Heart right ventricle (tissue), 16 donors: ENCODE measurements at regions not wholly inside any gene's neighbourhood (a gene's known extent, or its start where the extent isn't known, plus 50 kb on each side); places are given as distances from the start of the nearest gene placed in this dataset.

Experiments
- ATAC-seq, 8 donors: fragments of 200-7000 bp; cut with Tn5 transposase; one replicate each; pipeline ENCODE4 v1.9.1; 2020; ENCODE audit warnings: mild to moderate bottlenecking in 8 of 8, moderate library complexity in 8 of 8, moderate number of reproducible peaks in 1 of 8
- DNase-seq, 2 donors: peaks; one replicate each; pipeline ENCODE4 v3.0.0-alpha.2; 2020
- H3K27ac ChIP-seq, 10 donors: fragments of 200-600 bp; sonication (generic) in 2 of 10; one replicate each; pipeline versions ENCODE4 v1.5.0 to v1.8.0; 2020 to 2022; ENCODE audit warnings: mild to moderate bottlenecking in 3 of 10
- H3K27me3 ChIP-seq, 7 donors: fragments of 200-600 bp; one replicate each; pipeline ENCODE4 v1.8.0; 2021 to 2022; ENCODE audit warnings: mild to moderate bottlenecking in 2 of 7
- H3K36me3 ChIP-seq, 9 donors: fragments of 200-600 bp; sonication (generic) in 1 of 9; one replicate each; pipeline versions ENCODE4 v1.5.0 to v1.8.0; 2020 to 2022; ENCODE audit warnings: mild to moderate bottlenecking in 2 of 9
- H3K4me1 ChIP-seq, 9 donors: fragments of 200-600 bp; sonication (generic) in 1 of 9; one replicate each; pipeline versions ENCODE4 v1.5.0 to v1.8.0; 2020 to 2022; ENCODE audit warnings: mild to moderate bottlenecking in 4 of 9
- H3K4me3 ChIP-seq, 10 donors: fragments of 200-600 bp; sonication (generic) in 2 of 10; one replicate each; pipeline versions ENCODE4 v1.5.0 to v1.8.0; 2020 to 2022; ENCODE audit warnings: mild to moderate bottlenecking in 7 of 10, moderate library complexity in 2 of 10
- H3K9me3 ChIP-seq, 11 donors: fragments of 200-600 bp in 10 of 11; sonication (generic) in 2 of 11; one replicate each; pipeline versions ENCODE4 v1.5.0 to v1.8.0; 2013 to 2022; ENCODE audit warnings: mild to moderate bottlenecking in 2 of 11, control low read depth in 1 of 11, moderate library complexity in 1 of 11
- CTCF ChIP-seq, 9 donors: fragments of 200-600 bp; sonication (generic) in 2 of 9; IDR thresholded peaks; one replicate each; pipeline versions ENCODE4 v1.5.0 to v1.8.0; 2021 to 2022; ENCODE audit warnings: antibody characterized with exemption in 9 of 9, mild to moderate bottlenecking in 5 of 9, moderate library complexity in 1 of 9
- WGBS, 2 donors: extraction: QIAGEN DNeasy Blood & Tissue Kit; methylation state at CpG; one replicate each; pipeline ENCODE4 v1.1.7; 2013; ENCODE audit warnings: inconsistent platforms in 1 of 2; 5-methylcytosine and 5-hydroxymethylcytosine counted together
- intact Hi-C, 10 donors: fragments of 100-400 bp; cut with DNase I; formaldehyde crosslinking; loops; one replicate each; pipeline versions ENCODE4 v1.11.1 to v1.14.2; 2022
- donor health status: Arrhythmogenic right ventricular cardiomyopathy.
- donor health status: ischemic (EF 13 %, LVEDD 7.1; RV severe dilation, severe dysfunction).
- donor health status: healthy with polysubstance abuse.
- donor health status: DM: no; HTN: yes; CAD: no.
- donor health status: DM: no; HTN: no; CAD: no.
- donor health status: ischemic (EF 25% LVEDD 6.9; RV normal size, moderate dysfunction).
- donor health status: ischemic (EF 25% LVEDD 5.7; RV mildly dilated, moderate dysfunction).
- donor health status: healthy.
- donor health status: DM: yes; HTN: yes; CAD: no.
- donor health status: Ischemic cardiomyopathy.
- donor health status: ischemic (EF 35%, LVEDD 5.7; RV mildly dilated, moderate dysfunction).
- donor health status: nonischemic (EF 11% LVEDD 7.7; RV severe dilation, severe dysfunction).
- donor health status: DM: yes; HTN: yes; CAD: no.
- donor health status: PGD.
- donor health status: ischemic (EF 29% LVEDD 5.4; RV normal size, mild dysfunction).
- donor health status: nonischemic (EF 23%, LVEDD 6.1; RV moderate dilation, normal function).

- Histone ChIP-seq H3K27ac (peak overlapping the region in 1 of 10 donors; percentile 3), H3K9me3 (no peaks in the 10 kb centered on the region), H3K4me3 (no peak overlapping the region), H3K27me3 (no peaks in the 10 kb centered on the region), H3K36me3 (no peaks in the 10 kb centered on the region), H3K4me1 (peaks cover 0 to 56% (median 12%) of the 10 kb centered on the region in 9 donors)
- intact Hi-C loops = loop anchor here in 1 of 10 donors (10.0 kb wide), 1 partner anchor 84 kb away; no protein-coding TSS in a partner anchor
- WGBS, 2 donors = 96 to 97% methylated on average over 5 of the region's 5 CpGs
- TF ChIP-seq CTCF (IDR thresholded peaks at IDR 0.05) = no peak
- DNase-seq = no peak
- ATAC-seq = peak in 1 of 8 donors; percentile 12
These were observed 111.1 kb downstream of the CDC42EP3 start for GRCh38 chr2:37560241-37560848.

- no peak for TF ChIP-seq CTCF (IDR thresholded peaks at IDR 0.05)
- H3K36me3 ChIP-seq = no peaks in the 10 kb centered on the region
- DNase-seq (no peak), ATAC-seq (no peak)
- intact Hi-C loops = loop anchor here in 1 of 10 donors (10.0 kb wide), 1 partner anchor 84 kb away; no protein-coding TSS in a partner anchor
- no peak overlapping the region for H3K4me3 ChIP-seq
- peaks cover 0 to 52% (median 12%) of the 10 kb centered on the region in 9 donors for H3K4me1 ChIP-seq
- no peaks in the 10 kb centered on the region for H3K27me3 ChIP-seq
- H3K9me3 ChIP-seq = no peaks in the 10 kb centered on the region
- peak overlapping the region in 1 of 10 donors; percentile 48 for H3K27ac ChIP-seq
- WGBS, 2 donors = 85 to 88% methylated on average over 4 of the region's 4 CpGs
These were observed 110.4 kb downstream of the CDC42EP3 start for GRCh38 chr2:37560863-37561614.

GRCh38 chr2:37561615-37562569 lies 109.5 kb downstream of the CDC42EP3 start:
- WGBS, 2 donors = 46 to 62% methylated on average over 5 of the region's 5 CpGs
- intact Hi-C loops = loop anchor here in 1 of 10 donors (10.0 kb wide), 1 partner anchor 83 kb away; no protein-coding TSS in a partner anchor
- H3K4me1 ChIP-seq = peaks cover 0 to 60% (median 14%) of the 10 kb centered on the region in 9 donors

More at GRCh38 chr2:37561615-37562569, 109.5 kb downstream of the CDC42EP3 start:
- Histone ChIP-seq H3K27me3 (no peaks in the 10 kb centered on the region), H3K36me3 (no peaks in the 10 kb centered on the region), H3K4me3 (no peak overlapping the region), H3K27ac (peak overlapping the region in 1 of 10 donors; percentile 48), H3K9me3 (no peaks in the 10 kb centered on the region)
- no peak for TF ChIP-seq CTCF (IDR thresholded peaks at IDR 0.05)
- no peak for DNase-seq
- peak in 5 of 8 donors; percentile 34 to 67 (median 54) for ATAC-seq
